ENCODE measurements at regions not wholly inside any gene's neighbourhood (a gene's known extent, or its start where the extent isn't known, plus 50 kb on each side); places are given as distances from the start of the nearest gene placed in this dataset.

DNA sequence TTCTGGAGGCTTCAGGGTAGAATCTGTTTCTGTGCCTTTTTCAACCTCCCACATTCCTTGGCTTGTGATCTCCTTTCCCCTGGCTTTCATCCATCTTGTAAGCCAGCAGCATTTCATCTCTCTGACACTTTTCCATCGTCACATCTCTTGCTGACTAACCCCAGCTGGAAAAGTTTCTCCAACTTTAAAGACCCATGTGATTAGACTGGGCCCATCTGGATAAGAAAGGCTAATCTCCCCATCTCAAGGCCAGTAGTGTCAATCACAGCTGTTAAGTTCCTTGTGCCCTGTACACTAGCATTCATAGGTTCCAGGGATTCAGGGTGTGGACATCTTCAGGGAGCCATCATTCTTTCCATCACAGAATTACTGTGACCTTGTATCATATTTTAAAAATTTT lies 452.1 kb downstream of the TTLL7 start:
- H3K27me3 ChIP-seq: no peaks in the 10 kb centered on the region
- intact Hi-C loops (cut with DNase I; ENCODE audit: low total_unique reads): no loop called here
- H3K36me3 ChIP-seq: no peaks in the 10 kb centered on the region
- no peaks in the 10 kb centered on the region for H3K4me1 ChIP-seq
- no peaks in the 10 kb centered on the region for H3K9me3 ChIP-seq
- TF ChIP-seq, protein P1, sequence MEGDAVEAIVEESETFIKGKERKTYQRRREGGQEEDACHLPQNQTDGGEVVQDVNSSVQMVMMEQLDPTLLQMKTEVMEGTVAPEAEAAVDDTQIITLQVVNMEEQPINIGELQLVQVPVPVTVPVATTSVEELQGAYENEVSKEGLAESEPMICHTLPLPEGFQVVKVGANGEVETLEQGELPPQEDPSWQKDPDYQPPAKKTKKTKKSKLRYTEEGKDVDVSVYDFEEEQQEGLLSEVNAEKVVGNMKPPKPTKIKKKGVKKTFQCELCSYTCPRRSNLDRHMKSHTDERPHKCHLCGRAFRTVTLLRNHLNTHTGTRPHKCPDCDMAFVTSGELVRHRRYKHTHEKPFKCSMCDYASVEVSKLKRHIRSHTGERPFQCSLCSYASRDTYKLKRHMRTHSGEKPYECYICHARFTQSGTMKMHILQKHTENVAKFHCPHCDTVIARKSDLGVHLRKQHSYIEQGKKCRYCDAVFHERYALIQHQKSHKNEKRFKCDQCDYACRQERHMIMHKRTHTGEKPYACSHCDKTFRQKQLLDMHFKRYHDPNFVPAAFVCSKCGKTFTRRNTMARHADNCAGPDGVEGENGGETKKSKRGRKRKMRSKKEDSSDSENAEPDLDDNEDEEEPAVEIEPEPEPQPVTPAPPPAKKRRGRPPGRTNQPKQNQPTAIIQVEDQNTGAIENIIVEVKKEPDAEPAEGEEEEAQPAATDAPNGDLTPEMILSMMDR (IDR thresholded peaks at IDR 0.05): no peak
- TF ChIP-seq POLR2A (IDR thresholded peaks at IDR 0.05): no peak
- no peak for TF ChIP-seq POLR2AphosphoS5 (IDR thresholded peaks at IDR 0.05)
- H3K4me3 ChIP-seq: no peak overlapping the region
- no peak for DNase-seq (ENCODE audit: low spot score in 2 of 2)
- no peak overlapping the region for H3K27ac ChIP-seq

DNA sequence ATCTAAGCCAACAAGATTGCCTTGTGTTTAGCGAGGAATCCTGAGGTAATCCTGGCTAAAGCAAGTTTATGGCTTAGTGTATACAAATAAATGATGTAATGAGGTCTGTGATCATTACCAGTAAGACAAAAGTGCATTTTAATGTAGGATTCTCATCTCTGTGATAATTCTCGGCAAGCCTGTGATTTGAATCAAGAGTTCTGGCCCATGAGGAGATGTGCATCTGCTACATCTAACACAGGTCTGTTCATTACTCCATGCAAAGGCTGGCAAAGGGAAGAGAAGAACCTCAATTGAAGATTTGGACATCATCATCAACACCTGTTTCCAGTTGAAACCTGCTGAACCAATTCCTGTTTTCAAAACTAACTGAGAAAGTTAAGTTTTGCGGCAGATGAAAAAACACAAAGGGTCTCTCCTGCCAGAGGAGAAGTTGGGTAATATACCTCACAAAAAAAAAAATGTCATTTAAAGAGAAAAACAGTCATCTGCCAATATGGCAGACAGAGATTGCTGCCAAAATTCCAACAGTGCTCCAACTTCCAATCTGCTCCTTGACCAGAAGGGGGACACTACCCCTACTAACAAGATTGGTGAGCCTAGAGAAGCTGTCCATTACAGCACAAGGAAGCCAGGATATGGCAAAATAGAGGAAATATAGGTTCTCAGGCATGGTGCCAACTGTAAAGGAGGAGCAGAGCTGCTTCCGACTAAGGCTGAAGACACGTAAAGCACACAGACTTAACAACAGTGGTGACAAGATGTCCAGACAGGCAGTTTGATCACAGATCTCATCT lies 453.7 kb downstream of the TTLL7 start:
- H3K9me3 ChIP-seq: no peaks in the 10 kb centered on the region
- no peaks in the 10 kb centered on the region for H3K27me3 ChIP-seq
- TF ChIP-seq POLR2A (IDR thresholded peaks at IDR 0.05): no peak
- TF ChIP-seq, protein P1 (IDR thresholded peaks at IDR 0.05): no peak
- TF ChIP-seq POLR2AphosphoS5 (IDR thresholded peaks at IDR 0.05): no peak
- H3K4me3 ChIP-seq: no peak overlapping the region
- intact Hi-C loops (cut with DNase I; ENCODE audit: low total_unique reads): no loop called here
- no peak overlapping the region for H3K27ac ChIP-seq
- H3K36me3 ChIP-seq: no peaks in the 10 kb centered on the region
- no peaks in the 10 kb centered on the region for H3K4me1 ChIP-seq
- DNase-seq (ENCODE audit: low spot score in 2 of 2): no peak

DNA sequence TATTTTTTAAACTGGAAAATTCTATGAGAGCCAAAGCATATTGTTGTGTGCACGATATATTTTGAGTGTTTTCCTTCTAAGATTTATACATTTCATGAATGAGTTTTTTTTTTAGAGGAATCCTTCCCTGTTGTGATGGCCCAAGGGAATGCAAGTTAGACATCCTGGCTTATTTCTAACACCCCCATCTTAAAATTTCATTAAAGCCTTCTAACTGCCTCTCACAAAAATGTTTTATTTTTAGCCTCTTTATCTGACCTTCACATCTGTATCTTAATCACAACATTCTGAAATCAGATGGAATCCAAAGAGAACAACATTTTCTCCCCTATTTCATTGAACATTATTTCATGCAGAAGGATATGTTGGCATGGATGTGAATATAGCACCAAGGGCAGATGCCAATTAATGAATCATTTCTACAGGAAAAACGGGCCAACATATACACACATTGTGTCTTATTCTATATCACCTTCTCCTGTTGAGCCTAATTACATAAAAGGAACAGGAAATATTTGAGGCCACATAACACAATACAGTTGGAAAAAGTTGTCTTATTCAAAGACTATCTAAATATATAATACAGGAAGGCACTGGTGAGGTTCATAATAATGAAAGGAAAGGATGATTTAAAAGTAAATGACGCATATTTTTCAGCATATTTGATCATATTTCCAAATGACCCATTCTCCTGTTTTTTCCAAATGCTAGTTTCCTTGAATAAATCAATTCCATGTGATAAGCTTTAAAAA lies 455.5 kb downstream of the TTLL7 start:
- Histone ChIP-seq H3K9me3 (no peaks in the 10 kb centered on the region), H3K4me3 (no peak overlapping the region), H3K4me1 (no peaks in the 10 kb centered on the region), H3K36me3 (no peaks in the 10 kb centered on the region), H3K27ac (no peak overlapping the region), H3K27me3 (no peaks in the 10 kb centered on the region)
- no peak for DNase-seq (ENCODE audit: low spot score in 2 of 2)
- intact Hi-C loops (cut with DNase I; ENCODE audit: low total_unique reads): no loop called here
- TF ChIP-seq POLR2A (IDR thresholded peaks at IDR 0.05): no peak
- TF ChIP-seq POLR2AphosphoS5 (IDR thresholded peaks at IDR 0.05): no peak
- TF ChIP-seq, protein P1 (IDR thresholded peaks at IDR 0.05): no peak

DNA sequence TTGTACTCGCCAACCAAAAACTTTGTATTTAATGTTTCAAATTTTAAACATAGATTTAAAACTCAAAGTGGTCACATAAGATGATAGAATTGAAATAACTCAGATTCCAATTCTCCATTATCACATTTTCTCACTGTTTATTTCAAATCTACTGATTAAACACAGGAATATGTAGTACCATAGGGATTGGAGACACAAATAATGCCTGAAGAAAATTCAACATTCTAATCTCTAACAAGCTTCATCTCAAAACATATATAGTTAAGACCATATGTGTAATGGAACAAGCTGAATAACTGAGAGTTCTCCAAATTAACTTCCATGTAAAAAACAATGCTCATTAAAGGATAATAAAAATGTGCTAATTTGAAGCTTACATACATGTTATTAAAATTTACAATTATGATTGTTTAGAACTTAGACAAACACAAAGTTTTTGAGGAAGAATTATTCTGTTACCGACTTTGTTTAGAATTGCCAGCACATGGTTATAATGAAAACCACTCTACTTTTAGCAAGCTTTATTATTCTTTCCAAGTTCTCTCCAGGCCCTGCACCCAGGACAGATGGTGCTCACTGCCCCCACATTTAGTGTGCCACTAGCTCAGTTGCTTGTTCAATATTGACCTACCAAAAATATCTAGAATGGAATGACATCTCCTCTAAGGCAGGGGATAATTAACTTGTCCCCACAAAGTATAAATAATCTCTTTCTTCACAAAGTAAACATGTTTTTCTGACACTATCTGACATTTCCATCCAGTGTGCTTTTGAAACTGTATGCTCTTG lies 467.2 kb downstream of the TTLL7 start:
- H3K4me1 ChIP-seq: no peaks in the 10 kb centered on the region
- H3K36me3 ChIP-seq: no peaks in the 10 kb centered on the region
- no peaks in the 10 kb centered on the region for H3K27me3 ChIP-seq
- no peak overlapping the region for H3K4me3 ChIP-seq
- no peak for DNase-seq (ENCODE audit: low spot score in 2 of 2)
- intact Hi-C loops (cut with DNase I; ENCODE audit: low total_unique reads): no loop called here
- peaks cover 0 to 4% of the 10 kb centered on the region in 2 donors for H3K9me3 ChIP-seq
- no peak overlapping the region for H3K27ac ChIP-seq
- no peak for TF ChIP-seq POLR2A (IDR thresholded peaks at IDR 0.05)
- TF ChIP-seq POLR2AphosphoS5 (IDR thresholded peaks at IDR 0.05): no peak
- TF ChIP-seq, protein P1 (IDR thresholded peaks at IDR 0.05): no peak
